Activated T-cell treated with anti-CD3 and anti-CD28 coated beads, Interleukin-2, amount 50 U/mL, for 72 hours (primary cell): ENCODE measurements at regions not wholly inside any gene's neighbourhood (a gene's known extent, or its start where the extent isn't known, plus 50 kb on each side); places are given as distances from the start of the nearest gene placed in this dataset.

Source experiments
- ATAC-seq, 2 donors: fragments of 150-1000 bp; cut with Tn5 transposase; replicated peaks in 1 of 2; 2 replicates each; pipeline ENCODE4 v1.10.0; 2021; ENCODE audit warnings: moderate library complexity in 2 of 2, mild to moderate bottlenecking in 1 of 2
- DNase-seq, 2 donors: peaks; one replicate each; pipeline ENCODE4 v3.0.0; 2021 to 2022; ENCODE audit warnings: mixed read lengths in 1 of 2
- H3K27ac Mint-ChIP-seq: one replicate; pipeline ENCODE4 v1.8.0; 2022; ENCODE audit warnings: mild to moderate bottlenecking, moderate library complexity, mixed read lengths
- H3K27me3 Mint-ChIP-seq: one replicate; pipeline ENCODE4 v1.8.0; 2022; ENCODE audit warnings: low read depth, mixed read lengths
- H3K36me3 Mint-ChIP-seq, 2 donors: one replicate each; pipeline ENCODE4 v1.8.0; 2022; ENCODE audit warnings: mixed read lengths in 2 of 2, mild to moderate bottlenecking in 1 of 2; ENCODE audit not compliant: insufficient read depth in 2 of 2
- H3K4me1 Mint-ChIP-seq: one replicate; pipeline ENCODE4 v1.8.0; 2022; ENCODE audit warnings: low read depth, mixed read lengths
- H3K4me3 Mint-ChIP-seq, 2 donors: one replicate each; pipeline ENCODE4 v1.8.0; 2022; ENCODE audit warnings: mild to moderate bottlenecking in 2 of 2, mixed read lengths in 2 of 2, moderate library complexity in 2 of 2
- H3K9me3 Mint-ChIP-seq, 2 donors: one replicate each; pipeline ENCODE4 v1.8.0; 2022; ENCODE audit warnings: mixed read lengths in 2 of 2

DNA sequence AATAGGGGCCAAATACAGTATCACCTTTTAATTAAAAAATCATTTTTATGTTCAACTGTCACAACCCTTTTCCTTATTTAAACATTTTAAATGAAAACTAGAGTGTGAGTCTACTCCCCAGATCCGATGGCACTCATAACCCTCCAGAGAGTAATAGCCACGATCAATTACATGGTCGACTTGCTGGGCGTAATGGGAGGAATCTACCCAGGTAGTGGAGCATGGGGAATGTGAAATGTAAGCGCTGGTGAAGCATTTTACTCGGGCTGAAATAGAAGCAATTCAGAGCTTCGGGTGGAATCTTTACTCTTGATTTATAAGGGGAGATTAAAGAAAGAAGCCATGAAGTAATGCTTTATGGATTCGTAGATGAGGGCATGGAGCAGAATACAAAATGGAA is 321.9 kb downstream of the ACTR3B start:
- no peak overlapping the region for H3K27ac Mint-ChIP-seq
- no peaks in the 10 kb centered on the region for H3K4me1 Mint-ChIP-seq
- H3K36me3 Mint-ChIP-seq: no peaks in the 10 kb centered on the region
- H3K27me3 Mint-ChIP-seq: no peaks in the 10 kb centered on the region
- DNase-seq (no peak), ATAC-seq (no peak)
- H3K4me3 Mint-ChIP-seq: no peak overlapping the region
- peaks cover 0 to 2% of the 10 kb centered on the region in 2 donors for H3K9me3 Mint-ChIP-seq

DNA sequence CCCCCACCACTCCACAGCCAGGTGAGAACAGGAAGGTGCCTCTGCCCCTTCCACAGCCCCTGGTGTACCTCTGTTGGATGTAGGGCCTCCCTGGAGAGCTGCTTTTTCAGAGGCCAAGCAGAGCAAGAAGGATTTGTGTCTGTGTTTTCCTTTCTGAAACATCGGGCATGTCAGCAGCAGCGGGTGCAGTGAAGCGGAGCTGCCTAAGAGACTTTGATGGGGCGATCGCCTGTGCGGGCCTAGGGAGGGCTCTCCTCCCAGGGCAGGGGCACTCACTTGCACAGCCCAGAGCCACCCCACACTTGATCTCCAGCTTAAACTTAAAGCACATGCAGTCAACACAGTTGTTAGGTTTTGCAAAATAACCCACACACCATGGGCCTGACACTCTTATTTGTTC is 324.7 kb downstream of the ACTR3B start:
- no peaks in the 10 kb centered on the region for H3K4me1 Mint-ChIP-seq
- ATAC-seq (no peak), DNase-seq (no peak)
- H3K27ac Mint-ChIP-seq: no peak overlapping the region
- no peaks in the 10 kb centered on the region for H3K27me3 Mint-ChIP-seq
- H3K36me3 Mint-ChIP-seq: no peaks in the 10 kb centered on the region
- H3K9me3 Mint-ChIP-seq: peaks cover 0 to 2% of the 10 kb centered on the region in 2 donors
- no peak overlapping the region for H3K4me3 Mint-ChIP-seq

DNA sequence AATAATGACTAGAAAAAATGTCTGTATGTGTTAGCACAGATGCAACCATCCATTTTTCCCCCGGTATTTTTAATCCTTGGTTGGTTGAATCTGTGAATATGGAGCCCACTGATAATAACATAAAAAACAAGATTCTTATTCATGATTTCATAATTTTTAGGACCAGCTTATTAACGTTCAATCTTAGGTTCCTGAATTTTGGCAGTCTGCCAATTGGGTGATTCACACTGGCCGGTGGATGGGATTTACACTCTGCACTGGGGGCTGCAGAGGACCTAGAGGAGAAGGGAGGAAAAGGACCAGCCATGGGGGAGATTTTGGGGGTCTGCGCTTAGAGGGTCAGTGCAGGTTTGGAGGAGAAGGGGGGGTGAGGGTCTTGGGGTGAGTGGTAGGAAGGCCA is 327.9 kb downstream of the ACTR3B start:
- Mint-ChIP-seq H3K27ac (no peak overlapping the region), H3K4me3 (no peak overlapping the region), H3K36me3 (no peaks in the 10 kb centered on the region), H3K9me3 (peaks cover 0 to 3% of the 10 kb centered on the region in 2 donors), H3K4me1 (no peaks in the 10 kb centered on the region), H3K27me3 (no peaks in the 10 kb centered on the region)
- DNase-seq (no peak), ATAC-seq (no peak)

DNA sequence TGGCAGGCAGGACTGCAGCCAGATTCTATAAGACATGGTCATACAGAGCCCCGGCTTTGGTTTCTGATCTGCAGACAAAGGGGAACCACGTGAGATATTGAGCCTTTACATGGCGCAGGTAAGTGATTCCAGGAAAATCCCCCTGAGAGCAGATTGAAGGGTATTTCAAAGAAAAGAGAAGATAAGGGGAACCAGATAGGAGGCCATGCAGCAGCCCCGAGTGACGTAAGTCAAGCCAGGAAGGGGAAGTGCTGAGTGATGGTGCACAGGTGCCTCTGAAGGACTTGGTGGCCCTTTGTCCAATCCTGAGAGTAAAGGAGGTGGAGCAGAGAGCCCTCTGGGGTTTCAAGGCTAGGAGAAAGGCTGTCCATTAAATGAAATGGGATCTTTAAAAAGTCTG is 329.0 kb downstream of the ACTR3B start:
- no peak for DNase-seq
- no peaks in the 10 kb centered on the region for H3K4me1 Mint-ChIP-seq
- H3K4me3 Mint-ChIP-seq: no peak overlapping the region
- no peak overlapping the region for H3K27ac Mint-ChIP-seq
- no peaks in the 10 kb centered on the region for H3K27me3 Mint-ChIP-seq
- peaks cover 0 to 5% of the 10 kb centered on the region in 2 donors for H3K9me3 Mint-ChIP-seq
- no peaks in the 10 kb centered on the region for H3K36me3 Mint-ChIP-seq
- no peak for ATAC-seq

DNA sequence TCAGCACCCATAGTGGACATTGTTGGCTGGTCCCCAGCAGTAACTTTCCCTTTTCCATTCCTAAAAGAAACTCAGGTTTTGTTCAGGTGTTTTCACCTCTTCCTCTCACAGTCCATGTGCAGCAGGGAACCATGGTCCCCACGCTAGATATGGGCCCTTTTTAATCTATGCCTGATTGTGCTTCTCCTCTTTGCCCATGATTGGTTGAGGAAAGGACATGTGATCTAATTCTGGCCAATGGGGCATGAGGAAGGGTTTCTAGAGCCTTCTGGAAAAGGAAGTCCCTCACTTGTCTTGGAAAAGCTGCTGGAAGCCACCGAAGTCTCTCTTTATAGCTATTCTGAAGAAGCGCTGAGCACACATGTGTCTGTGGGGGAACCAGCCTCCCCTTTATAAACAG is 330.7 kb downstream of the ACTR3B start:
- Mint-ChIP-seq H3K27ac (no peak overlapping the region), H3K27me3 (no peaks in the 10 kb centered on the region), H3K4me1 (no peaks in the 10 kb centered on the region), H3K4me3 (no peak overlapping the region), H3K36me3 (peaks cover 0 to 1% of the 10 kb centered on the region in 2 donors), H3K9me3 (peaks cover 2 to 6% of the 10 kb centered on the region in 2 donors)
- ATAC-seq (no peak), DNase-seq (no peak)

DNA sequence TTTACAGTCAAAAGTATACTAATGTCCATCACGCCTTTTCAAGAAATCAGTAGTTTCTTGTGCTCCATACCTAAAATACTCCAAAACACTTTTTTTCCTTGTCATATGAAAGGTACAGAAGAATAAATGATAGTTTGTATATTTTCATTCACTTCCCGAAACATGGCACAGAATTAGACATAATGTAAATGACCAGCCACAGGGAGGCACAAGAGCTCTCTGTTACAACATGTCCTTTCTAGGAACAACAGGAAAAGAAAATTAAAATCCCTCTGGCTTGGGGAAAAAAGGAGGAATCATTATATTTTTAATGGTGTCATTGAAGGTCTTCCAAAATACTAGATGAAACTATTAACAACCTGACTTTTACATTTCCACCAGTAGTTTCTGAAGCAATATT is 331.2 kb downstream of the ACTR3B start:
- Mint-ChIP-seq H3K36me3 (peaks cover 0 to 1% of the 10 kb centered on the region in 2 donors), H3K27ac (no peak overlapping the region), H3K4me1 (no peaks in the 10 kb centered on the region), H3K4me3 (no peak overlapping the region), H3K27me3 (no peaks in the 10 kb centered on the region), H3K9me3 (peaks cover 2 to 8% of the 10 kb centered on the region in 2 donors)
- ATAC-seq (no peak), DNase-seq (no peak)

DNA sequence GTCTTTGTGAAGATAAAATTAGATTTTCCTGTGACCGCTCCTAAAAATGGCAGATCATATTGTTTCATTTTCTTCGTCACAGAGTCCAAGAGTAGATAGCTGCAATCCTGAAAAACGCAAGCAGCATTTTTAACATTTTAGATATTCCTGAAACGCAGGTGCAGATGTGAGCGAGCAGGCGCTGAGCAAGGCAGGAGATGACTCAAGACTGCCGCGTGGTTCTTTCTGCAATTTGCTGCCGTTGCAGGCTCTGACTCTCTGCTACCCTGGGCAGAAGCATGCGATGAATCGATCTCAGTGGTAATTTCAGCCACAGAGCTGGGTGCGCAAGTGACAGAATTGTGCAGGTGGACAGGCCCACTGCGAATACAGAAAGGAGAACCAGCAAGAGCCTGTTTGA is 331.9 kb downstream of the ACTR3B start:
- Mint-ChIP-seq H3K27me3 (no peaks in the 10 kb centered on the region), H3K36me3 (peaks cover 0 to 1% of the 10 kb centered on the region in 2 donors), H3K4me3 (no peak overlapping the region), H3K27ac (no peak overlapping the region), H3K4me1 (no peaks in the 10 kb centered on the region), H3K9me3 (peaks cover 2 to 6% of the 10 kb centered on the region in 2 donors)
- DNase-seq (no peak), ATAC-seq (no peak)

DNA sequence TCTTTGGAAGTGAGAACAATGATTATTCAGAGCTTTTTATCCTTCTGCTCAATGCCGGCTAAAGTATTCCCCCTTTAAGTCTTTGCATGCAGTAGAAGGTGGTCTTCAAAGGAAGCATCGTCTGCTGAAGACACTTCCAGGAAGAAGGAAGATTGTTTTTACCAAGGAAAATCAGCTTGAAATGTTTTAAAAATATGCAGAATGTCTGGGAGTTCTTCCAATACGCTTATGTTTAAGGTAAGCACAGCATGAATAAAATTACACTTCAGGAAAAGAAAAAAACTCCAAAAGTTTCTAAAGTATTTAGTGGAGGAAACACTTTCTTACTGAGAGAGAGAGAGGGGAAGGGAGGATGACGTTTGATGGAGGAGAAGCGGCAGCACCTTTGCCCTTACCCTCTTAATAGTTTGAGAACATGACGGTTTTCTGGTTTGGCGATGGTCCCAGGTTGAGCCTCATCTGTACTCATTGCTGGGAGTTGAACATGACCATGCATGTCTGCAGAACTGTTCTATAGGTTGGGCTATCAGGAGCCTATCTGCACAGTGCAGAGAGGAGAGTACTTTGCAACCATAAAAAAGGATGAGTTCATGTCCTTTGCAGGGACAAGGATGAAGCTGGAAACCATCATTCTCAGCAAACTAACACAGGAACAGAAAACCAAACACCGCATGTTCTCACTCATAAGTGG is 338.1 kb downstream of the ACTR3B start:
- Mint-ChIP-seq H3K27ac (no peak overlapping the region), H3K4me1 (no peaks in the 10 kb centered on the region), H3K9me3 (peaks cover 2 to 10% of the 10 kb centered on the region in 2 donors), H3K27me3 (no peaks in the 10 kb centered on the region), H3K4me3 (no peak overlapping the region), H3K36me3 (peaks cover 0 to 1% of the 10 kb centered on the region in 2 donors)
- ATAC-seq: no peak
- DNase-seq: no peak

DNA sequence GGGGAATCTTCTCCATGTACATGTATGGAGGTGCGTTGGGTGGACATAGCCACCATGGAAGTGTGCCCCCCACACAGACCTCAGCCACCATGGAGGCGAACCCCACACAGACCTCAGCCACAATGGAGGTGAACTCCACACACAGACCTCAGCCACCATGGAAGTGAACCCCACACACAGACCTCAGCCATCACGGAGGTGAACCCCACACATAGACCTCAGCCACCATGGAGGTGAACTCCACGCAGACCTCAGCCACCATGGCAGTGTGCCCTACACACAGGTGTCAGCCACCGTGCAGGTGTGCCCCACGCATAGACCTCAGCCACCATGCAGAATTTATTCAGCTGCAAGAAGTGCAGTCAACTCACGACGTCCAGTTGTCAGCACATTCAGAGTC is 339.7 kb downstream of the ACTR3B start:
- ATAC-seq: no peak
- H3K36me3 Mint-ChIP-seq: no peaks in the 10 kb centered on the region

DNA sequence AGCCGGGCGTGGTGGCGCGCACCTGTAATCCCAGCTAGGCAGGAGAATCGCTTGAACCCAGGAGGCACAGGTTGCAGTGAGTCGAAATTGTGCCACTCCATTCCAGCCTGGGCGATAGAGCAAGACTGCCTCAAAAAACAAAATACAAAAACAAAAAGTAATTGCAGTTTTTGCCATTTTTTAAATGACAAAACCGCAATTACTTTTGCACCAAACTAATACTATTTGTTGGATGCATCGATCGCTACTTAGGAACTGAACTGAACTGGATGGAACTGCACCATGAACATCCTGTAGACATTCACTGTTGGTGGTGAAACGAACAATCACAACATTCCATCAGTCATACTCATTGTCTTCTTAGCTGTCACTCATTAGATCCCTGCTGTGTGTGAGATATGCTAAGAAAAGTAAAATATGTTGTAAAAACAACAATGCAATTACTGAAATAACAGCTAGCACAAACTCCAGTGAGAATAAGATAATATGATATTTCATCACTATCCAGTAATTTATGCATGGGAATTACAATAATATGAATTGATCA is 341.2 kb downstream of the ACTR3B start:
- no peaks in the 10 kb centered on the region for H3K27me3 Mint-ChIP-seq
- H3K4me3 Mint-ChIP-seq: no peak overlapping the region

More for the DNA sequence above, 339.7 kb downstream of the ACTR3B start:
- no peaks in the 10 kb centered on the region for H3K27me3 Mint-ChIP-seq
- peaks cover 2 to 8% of the 10 kb centered on the region in 2 donors for H3K9me3 Mint-ChIP-seq
- H3K4me3 Mint-ChIP-seq: no peak overlapping the region
- no peaks in the 10 kb centered on the region for H3K4me1 Mint-ChIP-seq
- no peak overlapping the region for H3K27ac Mint-ChIP-seq
- no peak for DNase-seq

DNA sequence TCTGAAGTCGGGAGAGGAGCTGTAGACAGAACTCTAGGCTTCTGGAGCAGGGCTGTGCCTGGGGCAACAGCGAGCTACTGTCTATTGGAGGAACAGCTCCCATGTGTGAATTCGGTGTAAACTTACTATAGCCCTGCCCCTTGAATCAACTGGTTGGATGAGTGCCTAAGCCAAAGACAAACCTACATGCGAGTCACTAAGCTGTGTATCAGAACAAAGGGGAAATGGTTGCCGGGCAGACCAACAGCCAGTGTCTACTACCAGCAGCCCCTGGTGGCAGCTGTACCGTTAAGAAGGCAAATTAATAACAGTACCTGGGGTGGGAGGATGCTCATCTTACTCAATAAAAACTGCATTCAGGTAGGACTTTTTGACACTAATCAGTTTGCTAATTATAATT is 343.6 kb downstream of the ACTR3B start:
- Mint-ChIP-seq H3K9me3 (peaks cover 0 to 5% of the 10 kb centered on the region in 2 donors), H3K36me3 (no peaks in the 10 kb centered on the region), H3K27ac (no peak overlapping the region), H3K4me1 (no peaks in the 10 kb centered on the region), H3K4me3 (no peak overlapping the region), H3K27me3 (no peaks in the 10 kb centered on the region)
- ATAC-seq: no peak
- no peak for DNase-seq

More for the DNA sequence above, 341.2 kb downstream of the ACTR3B start:
- Mint-ChIP-seq H3K27ac (no peak overlapping the region), H3K4me1 (no peaks in the 10 kb centered on the region), H3K9me3 (peaks cover 0 to 5% of the 10 kb centered on the region in 2 donors), H3K36me3 (no peaks in the 10 kb centered on the region)
- no peak for DNase-seq
- ATAC-seq: no peak

DNA sequence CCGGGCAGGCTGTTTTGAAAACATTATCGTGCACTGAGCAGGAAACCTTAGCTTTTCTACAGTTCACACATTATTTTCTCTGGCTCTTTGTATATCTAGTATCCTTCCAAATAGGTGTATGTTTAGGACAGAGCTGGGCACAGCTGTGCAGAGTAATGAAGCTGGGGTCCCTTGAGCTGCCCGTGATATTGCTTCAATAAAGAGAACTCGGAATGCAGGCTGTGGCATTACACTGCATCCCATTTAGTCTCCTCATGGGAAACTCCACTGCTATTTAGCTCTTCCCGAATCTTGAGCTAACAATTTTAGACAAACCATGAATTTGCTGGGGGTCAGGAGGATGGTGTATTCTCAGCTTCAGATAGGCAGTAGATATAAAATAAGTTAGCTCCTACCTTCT is 348.3 kb downstream of the ACTR3B start:
- Mint-ChIP-seq H3K4me1 (no peaks in the 10 kb centered on the region), H3K27me3 (no peaks in the 10 kb centered on the region), H3K4me3 (no peak overlapping the region), H3K27ac (no peak overlapping the region), H3K9me3 (peaks cover 2 to 3% of the 10 kb centered on the region in 2 donors), H3K36me3 (no peaks in the 10 kb centered on the region)
- ATAC-seq (no peak), DNase-seq (no peak)

DNA sequence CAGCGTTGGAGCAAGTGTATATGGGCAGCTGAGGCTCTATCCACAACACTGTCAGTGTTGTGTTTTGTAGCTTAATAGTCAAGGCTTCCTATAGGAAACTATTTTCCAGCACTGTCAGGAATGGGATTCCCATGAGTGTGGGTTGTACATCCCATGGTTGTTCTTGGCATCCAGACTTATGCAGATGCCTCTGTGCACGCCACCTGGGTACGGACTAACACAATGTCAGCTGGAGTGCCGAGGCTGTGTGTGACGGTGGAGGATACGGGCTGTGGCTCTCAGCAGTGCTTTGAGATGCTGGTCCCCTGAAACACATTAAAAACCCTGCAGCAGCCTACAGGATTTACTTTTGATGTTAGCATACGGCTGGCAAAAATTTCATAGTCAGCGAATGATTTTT is 350.0 kb downstream of the ACTR3B start:
- no peak overlapping the region for H3K4me3 Mint-ChIP-seq
- no peak overlapping the region for H3K27ac Mint-ChIP-seq

DNA sequence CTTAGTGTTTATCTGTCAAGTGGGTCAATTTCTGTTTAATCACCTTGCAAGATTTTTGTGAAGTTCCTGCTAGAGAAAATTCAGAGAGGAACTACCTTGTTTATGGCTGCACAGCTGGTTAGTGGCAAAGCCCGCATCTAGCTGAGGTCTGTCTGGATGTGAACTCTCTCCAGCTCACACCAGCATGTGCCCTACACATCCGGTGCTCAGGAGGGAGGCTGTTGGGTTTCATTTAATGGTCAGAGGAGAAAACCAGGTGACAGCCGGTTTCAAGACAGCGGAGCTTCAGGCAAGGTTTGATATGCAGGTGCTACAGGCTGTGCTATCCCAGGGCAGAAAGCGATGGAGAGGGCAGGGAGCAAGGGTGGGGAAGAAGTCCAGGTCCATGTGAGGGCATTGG is 351.1 kb downstream of the ACTR3B start:
- DNase-seq: no peak
- H3K4me1 Mint-ChIP-seq: no peaks in the 10 kb centered on the region
- H3K4me3 Mint-ChIP-seq: no peak overlapping the region

More for the DNA sequence above, 350.0 kb downstream of the ACTR3B start:
- Mint-ChIP-seq H3K4me1 (no peaks in the 10 kb centered on the region), H3K36me3 (no peaks in the 10 kb centered on the region), H3K9me3 (peaks cover 2 to 3% of the 10 kb centered on the region in 2 donors), H3K27me3 (no peaks in the 10 kb centered on the region)
- no peak for DNase-seq
- ATAC-seq: no peak

More for the DNA sequence above, 351.1 kb downstream of the ACTR3B start:
- Mint-ChIP-seq H3K9me3 (peaks cover 2 to 3% of the 10 kb centered on the region in 2 donors), H3K27me3 (no peaks in the 10 kb centered on the region), H3K27ac (no peak overlapping the region), H3K36me3 (no peaks in the 10 kb centered on the region)
- ATAC-seq: no peak
